HL-60/S4 treated with phorbol 12-myristate 13-acetate at 8.2 ng/mL for 4 days and 3 days (cell line): ENCODE measurements at regions not wholly inside any gene's neighbourhood (a gene's known extent, or its start where the extent isn't known, plus 50 kb on each side); places are given as distances from the start of the nearest gene placed in this dataset.
"Not testable (repeated sequence)": the region's sequence is repeated elsewhere in the genome, so short reads cannot be mapped to it uniquely, and the experiment has no call there.

Experiments used
- in situ Hi-C: fragments of 300-500 bp; cut with MboI; formaldehyde crosslinking; loops from 2 replicates; pipeline ENCODE4 v1.15.0; 2022; ENCODE audit warnings: low sequenced_read_pairs

DNA sequence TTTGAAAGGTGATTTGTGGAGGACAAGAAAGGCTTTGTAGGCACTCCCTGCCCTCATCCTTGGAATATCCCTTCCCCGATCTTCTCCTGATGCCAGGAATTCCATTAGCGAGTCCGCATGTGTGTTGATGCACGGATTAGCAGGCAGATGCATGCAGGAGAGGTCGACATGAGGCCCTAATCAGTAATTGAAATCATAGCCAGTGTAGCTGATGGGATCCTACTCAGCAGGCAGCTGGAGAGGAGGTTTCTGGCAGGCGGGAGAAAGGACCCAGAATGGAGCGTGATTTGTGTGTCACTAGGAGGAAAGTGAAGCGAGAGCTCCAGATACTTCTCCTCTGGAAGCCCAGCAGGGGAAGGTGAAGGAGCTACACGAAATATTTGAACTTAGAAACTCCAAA, 196.3 kb upstream of the CDH11 start:
- in situ Hi-C loops: no loop called here

- in situ Hi-C loops: no loop called here
Measured at GRCh38 chr16:65316808-65317207, 194.9 kb upstream of the CDH11 start.

DNA sequence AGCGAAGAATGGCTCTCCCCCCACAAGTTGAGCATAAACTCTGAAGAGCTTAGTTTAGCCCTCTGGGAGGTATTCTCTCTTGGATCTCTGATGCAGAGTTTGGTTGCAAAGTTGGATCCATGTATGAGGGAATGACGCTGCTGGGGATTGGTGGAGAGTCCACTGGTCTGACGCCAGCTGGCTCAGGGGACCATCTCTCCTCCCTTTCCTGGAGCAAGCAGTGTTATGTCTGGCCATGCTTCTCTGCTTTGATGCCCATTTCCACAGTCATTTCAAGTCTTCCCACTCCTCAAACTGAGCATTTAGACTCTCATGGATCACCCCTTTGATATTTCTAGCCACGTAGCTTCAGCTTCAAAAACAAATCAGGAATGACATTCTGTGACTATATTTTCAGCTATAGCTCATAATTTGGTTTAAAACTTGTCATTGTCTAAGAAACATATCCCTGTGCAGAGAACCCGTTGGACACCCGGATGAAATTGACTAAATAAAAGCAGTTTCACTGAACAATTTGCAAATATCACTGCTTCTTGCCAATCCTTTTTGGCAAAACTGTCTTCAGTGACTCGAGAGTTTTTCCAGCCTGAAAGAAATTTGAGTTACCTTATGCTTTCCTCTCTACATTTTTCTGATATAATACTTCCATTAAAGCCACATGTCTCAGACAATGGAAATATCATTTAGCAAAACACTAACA, 193.4 kb upstream of the CDH11 start:
- in situ Hi-C loops: no loop called here

DNA sequence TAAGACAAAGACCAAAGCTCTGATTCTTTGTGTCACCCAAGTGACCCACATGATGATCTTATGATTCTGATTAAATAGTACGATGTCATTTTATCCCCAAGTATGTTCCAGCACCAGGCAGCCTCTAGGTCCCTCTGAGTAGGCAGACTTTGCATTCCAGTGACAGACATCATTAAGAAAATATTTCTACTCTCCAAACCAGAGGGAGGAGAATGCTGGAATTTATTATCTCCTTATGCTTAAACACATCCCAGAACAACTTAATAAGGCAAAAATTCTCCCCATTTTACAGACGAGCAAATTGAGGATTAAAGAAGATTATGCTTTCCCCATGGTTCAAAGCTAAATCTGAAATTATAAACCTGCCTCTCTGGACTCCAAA, 192.8 kb upstream of the CDH11 start:
- in situ Hi-C loops: no loop called here

- in situ Hi-C loops: no loop called here
Measured at GRCh38 chr16:65313936-65314626, 192.2 kb upstream of the CDH11 start.

GRCh38 chr16:65312795-65313194, 190.9 kb upstream of the CDH11 start:
- in situ Hi-C loops: no loop called here

DNA sequence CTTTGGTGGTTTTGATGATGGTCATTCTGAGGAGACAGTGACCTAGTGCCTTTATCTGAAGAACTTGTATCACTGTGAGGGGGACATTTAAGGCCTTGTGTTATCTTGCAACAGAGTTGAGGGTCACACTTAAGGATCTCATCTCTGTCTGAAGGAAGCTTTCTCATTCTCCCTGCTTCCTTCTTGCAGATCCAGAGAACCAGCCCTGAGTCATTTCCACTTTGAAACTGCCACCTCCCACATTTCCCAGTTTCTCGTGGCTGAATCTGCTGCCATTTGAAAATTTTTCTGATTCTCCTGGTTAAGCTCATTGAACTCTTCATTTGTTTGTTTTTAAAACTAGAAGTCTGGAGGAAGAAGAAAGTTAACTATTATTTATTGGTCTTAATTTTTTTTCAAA, 190.2 kb upstream of the CDH11 start:
- in situ Hi-C loops: no loop called here

DNA sequence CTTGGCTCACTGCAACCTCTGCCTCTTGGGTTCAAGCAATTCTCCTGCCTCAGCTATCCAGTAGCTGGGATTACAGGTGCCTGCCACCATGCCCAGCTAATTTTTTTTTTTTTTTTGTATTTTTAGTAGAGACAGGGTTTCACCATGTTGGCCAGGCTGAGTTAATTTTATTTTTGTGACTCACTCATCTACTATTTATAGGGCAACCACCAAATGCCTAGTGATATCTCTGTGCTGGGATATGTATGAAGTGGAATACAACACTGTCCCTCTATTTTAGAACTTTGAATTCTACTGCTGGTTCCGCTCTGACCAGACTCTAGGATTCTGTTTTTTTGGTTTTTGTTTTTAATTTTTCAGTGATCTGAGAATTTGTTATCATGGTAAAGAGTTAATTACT, 188.6 kb upstream of the CDH11 start:
- in situ Hi-C loops: not testable (repeated sequence)

DNA sequence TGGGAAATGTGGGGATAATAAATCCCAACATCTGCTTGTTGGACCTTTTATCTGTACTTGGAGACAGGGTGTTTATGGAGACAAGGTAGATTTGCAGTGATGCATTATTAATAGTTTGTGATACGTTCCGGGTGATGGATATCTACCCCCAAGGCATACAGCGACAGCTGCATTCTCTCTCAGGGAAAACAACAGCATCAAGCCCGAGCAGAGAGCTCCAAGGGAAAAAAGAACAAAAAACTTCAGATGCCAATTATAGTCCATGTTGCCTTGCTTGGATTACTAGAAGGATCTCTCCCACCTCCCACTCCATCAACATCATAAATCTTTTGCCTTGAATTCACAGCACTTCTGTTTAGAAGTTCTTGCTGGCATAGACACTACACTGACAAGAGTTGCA, 187.5 kb upstream of the CDH11 start:
- in situ Hi-C loops: no loop called here

GRCh38 chr16:65308506-65308905, 186.6 kb upstream of the CDH11 start:
- in situ Hi-C loops: no loop called here

DNA sequence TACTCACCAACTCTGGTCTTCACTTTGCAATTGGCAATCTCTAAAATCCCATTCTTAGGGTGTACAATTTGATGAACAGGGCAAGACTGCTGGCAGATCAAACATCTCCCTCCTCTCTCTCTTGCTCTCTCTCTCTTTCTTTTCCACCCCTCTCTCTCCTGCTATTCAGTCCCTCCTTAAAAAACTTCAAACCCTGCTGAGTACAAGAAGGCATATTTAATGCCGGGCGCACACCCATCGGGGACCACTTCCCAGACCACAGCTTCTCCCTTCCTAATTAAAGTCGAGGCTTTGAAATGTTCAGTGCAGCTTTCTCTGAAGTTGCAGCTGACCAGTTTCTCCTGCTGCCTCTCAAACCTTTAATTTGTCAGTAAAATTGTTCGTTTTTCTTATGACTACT, 185.4 kb upstream of the CDH11 start:
- in situ Hi-C loops: no loop called here

DNA sequence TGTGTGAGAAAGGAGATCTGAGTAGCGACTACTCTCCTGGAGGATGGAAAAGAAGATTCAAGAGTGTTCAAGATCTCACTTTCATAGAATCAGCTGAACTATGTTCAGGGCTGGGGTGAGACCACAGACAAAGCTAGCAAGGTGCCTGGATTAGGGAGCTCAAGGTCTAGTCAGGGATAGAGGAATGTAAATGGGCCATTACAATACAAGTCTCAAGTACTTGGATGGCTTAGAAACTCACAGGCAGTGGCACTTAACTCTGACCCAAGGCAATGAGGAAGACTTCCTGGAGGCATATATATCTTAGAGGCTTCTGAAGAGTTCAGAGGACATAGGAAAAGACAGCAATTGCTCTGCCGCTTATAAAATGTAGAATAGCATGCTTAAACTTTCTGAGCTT, 184.9 kb upstream of the CDH11 start:
- in situ Hi-C loops: no loop called here

- in situ Hi-C loops: no loop called here
Measured at GRCh38 chr16:65306300-65306699, 184.4 kb upstream of the CDH11 start.

- in situ Hi-C loops: no loop called here
Measured at GRCh38 chr16:65305266-65305959, 183.6 kb upstream of the CDH11 start.

DNA sequence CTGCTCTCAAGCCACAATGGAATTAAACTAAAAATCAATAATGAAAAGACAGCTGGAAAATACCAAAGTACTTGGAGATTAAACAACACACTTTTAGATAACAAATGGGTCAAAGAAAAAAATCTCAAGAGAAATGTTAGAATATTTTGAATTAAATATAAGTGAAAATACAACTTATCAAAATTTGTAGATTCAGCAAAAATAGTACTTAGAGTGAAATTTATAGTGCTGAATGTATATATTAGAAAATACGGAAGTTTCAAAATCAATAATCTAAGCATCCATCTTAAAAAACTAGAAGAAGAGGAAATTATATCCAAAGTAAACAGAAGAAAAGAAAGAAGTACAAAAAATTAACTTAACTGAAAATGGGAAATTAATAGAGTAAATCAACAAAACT, 179.2 kb upstream of the CDH11 start:
- in situ Hi-C loops: no loop called here

DNA sequence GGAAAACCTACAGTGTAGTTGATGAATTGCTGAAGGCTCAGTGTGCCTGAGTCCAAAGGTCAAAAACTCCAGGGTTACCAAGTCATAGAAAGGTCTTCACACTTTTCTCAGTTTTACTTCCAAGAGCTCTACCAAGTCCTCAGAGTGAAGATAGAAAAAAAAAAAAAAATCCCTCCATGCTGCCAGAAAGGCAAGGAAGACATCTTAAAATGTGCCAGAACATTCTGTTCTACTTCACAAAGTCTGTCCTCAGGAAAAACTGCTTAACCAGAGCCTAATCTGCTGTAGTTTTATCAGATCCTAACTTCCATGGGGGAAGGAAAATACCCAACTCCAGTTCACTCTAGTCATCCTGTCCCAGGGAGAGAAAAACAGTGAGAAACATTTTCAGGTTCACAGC, 175.6 kb upstream of the CDH11 start:
- in situ Hi-C loops: no loop called here

DNA sequence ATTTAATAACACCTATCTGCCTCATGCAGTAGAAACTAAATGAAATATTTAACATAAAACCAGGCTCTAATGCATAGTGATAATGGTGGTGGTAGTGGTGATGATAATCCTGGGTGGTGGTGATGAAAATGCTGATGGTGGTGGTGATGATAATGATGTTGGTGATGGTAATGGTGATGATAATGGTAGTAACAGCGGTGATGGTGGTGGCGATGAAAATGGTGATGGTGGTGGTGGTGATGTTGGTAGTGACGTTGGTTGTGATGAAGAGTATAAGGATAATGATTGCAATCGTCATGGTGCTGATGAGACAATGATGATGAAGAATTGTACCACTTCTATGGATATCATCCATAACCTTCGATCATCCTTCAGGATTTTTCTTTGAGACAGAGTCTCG, 173.7 kb upstream of the CDH11 start:
- in situ Hi-C loops: no loop called here

DNA sequence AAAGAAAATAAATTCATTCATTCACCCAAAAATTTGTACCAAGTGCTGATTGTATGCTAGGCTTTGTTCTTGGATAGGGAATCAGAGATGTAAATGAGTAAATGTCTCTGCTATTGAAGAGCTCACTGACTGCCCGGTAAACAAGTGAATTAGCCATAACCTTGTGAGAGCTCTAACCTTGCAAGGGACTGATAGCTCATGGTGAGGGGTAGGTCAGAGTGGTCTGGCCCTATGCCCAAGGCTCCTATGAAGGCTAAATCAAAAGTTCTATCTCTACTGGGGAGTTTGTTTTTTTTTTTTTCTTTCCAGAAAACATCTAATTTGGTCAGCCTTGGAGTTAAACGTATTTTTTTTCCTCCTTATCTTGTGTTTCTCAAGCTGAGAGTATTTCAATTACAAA, 172.8 kb upstream of the CDH11 start:
- in situ Hi-C loops: no loop called here

GRCh38 chr16:65294165-65294564, 172.3 kb upstream of the CDH11 start:
- in situ Hi-C loops: no loop called here

DNA sequence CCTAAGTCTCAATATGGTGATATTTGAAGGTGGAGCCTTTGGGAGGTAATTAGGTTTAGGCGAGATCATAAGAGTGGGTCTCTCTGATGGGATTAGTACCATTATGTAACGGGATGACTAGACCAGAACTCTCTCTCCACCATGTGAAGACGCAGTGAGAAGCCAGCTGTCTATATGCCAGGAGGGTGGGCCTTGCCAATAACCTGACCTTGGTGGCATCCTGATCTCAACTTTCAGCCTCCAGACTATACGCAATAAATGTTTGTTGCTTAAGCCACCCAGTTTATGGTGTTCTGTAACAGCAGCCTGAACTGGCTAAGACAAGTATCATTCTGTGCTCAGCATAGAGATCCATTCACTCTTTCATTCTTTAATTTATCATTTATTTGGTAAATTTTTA, 167.2 kb upstream of the CDH11 start:
- in situ Hi-C loops: no loop called here

GRCh38 chr16:65287307-65287706, 165.4 kb upstream of the CDH11 start:
- in situ Hi-C loops: no loop called here
